Upper lobe of left lung (tissue), 4 donors: ENCODE measurements at regions not wholly inside any gene's neighbourhood (a gene's known extent, or its start where the extent isn't known, plus 50 kb on each side); places are given as distances from the start of the nearest gene placed in this dataset.

Experiments
- CTCF ChIP-seq, 6 experiments: fragments of 450-650 bp in 4 of 6; fragments of 200-600 bp in 2 of 6; sonication (generic) in 2 of 6; IDR thresholded peaks; one replicate each; pipeline ENCODE4 v1.5.1; 2016 to 2019; ENCODE audit warnings: antibody characterized with exemption in 6 of 6
- EP300 ChIP-seq, 4 donors: sonication (generic); formaldehyde crosslinking; IDR thresholded peaks; one replicate each; pipeline ENCODE4 v1.5.1; 2017; ENCODE audit warnings: antibody characterized with exemption in 4 of 4, control low read depth in 2 of 4
- POLR2A ChIP-seq, 4 donors: fragments of 450-650 bp; IDR thresholded peaks; one replicate each; pipeline ENCODE4 v1.5.1; 2016 to 2017; ENCODE audit warnings: antibody characterized with exemption in 4 of 4, mild to moderate bottlenecking in 2 of 4
- POLR2AphosphoS5 ChIP-seq, 2 donors: sonication (generic); formaldehyde crosslinking; IDR thresholded peaks; one replicate each; pipeline ENCODE4 v1.5.1; 2017; ENCODE audit warnings: antibody characterized with exemption in 2 of 2

GRCh38 chr5:174531782-174532191, 192.6 kb upstream of the MSX2 start:
- TF ChIP-seq CTCF (IDR thresholded peaks at IDR 0.05) (no peak), EP300 (IDR thresholded peaks at IDR 0.05) (no peak), POLR2A (IDR thresholded peaks at IDR 0.05) (no peak), POLR2AphosphoS5 (IDR thresholded peaks at IDR 0.05) (no peak)
